ENCODE measurements at regions not wholly inside any gene's neighbourhood (a gene's known extent, or its start where the extent isn't known, plus 50 kb on each side); places are given as distances from the start of the nearest gene placed in this dataset.
A peak's percentile ranks its signal among the peaks of the same experiment; 100 is the strongest.
"Not testable (repeated sequence)": the region's sequence is repeated elsewhere in the genome, so short reads cannot be mapped to it uniquely, and the experiment has no call there.

GRCh38 chr3:27629366-27629765 is 92.8 kb downstream of the EOMES start:
- DNase-seq: no peak

GRCh38 chr3:27628026-27628750 is 93.9 kb downstream of the EOMES start:
- DNase-seq: no peak

GRCh38 chr3:27626596-27627118 is 95.5 kb downstream of the EOMES start:
- DNase-seq: no peak

- DNase-seq: no peak
Observed at GRCh38 chr3:27625864-27626263, 96.3 kb downstream of the EOMES start.

- DNase-seq: peak in 1 of 2 experiments; percentile 17
Observed at GRCh38 chr3:27623085-27623753, 98.9 kb downstream of the EOMES start.

- no peak for DNase-seq
Observed at GRCh38 chr3:27617552-27617951, 104.6 kb downstream of the EOMES start.

GRCh38 chr3:27616031-27616430 is 106.1 kb downstream of the EOMES start:
- no peak for DNase-seq

GRCh38 chr3:27615555-27615954 is 106.6 kb downstream of the EOMES start:
- no peak for DNase-seq

- DNase-seq: no peak
Observed at GRCh38 chr3:27614592-27614991, 107.5 kb downstream of the EOMES start.

GRCh38 chr3:27613846-27614500 is 108.2 kb downstream of the EOMES start:
- DNase-seq: no peak

- no peak for DNase-seq
Observed at GRCh38 chr3:27610800-27611525, 111.2 kb downstream of the EOMES start.

GRCh38 chr3:27607370-27607769 is 114.8 kb downstream of the EOMES start:
- DNase-seq: peak in 1 of 2 experiments; percentile 35

GRCh38 chr3:27606537-27606936 is 115.6 kb downstream of the EOMES start:
- peak in 1 of 2 experiments; percentile 16 for DNase-seq

GRCh38 chr3:27601311-27601710 is 117.1 kb upstream of the SLC4A7 start:
- not testable (repeated sequence) for DNase-seq

GRCh38 chr3:27599741-27600140 is 115.6 kb upstream of the SLC4A7 start:
- DNase-seq: not testable (repeated sequence)

GRCh38 chr3:27596921-27597320 is 112.7 kb upstream of the SLC4A7 start:
- no peak for DNase-seq

- no peak for DNase-seq
Observed at GRCh38 chr3:27596334-27596841, 112.2 kb upstream of the SLC4A7 start.

GRCh38 chr3:27594096-27594690 is 110.0 kb upstream of the SLC4A7 start:
- no peak for DNase-seq

GRCh38 chr3:27593173-27593572 is 109.0 kb upstream of the SLC4A7 start:
- DNase-seq: no peak

- DNase-seq: no peak
Observed at GRCh38 chr3:27591312-27592210, 107.4 kb upstream of the SLC4A7 start.
